ENCODE measurements at regions not wholly inside any gene's neighbourhood (a gene's known extent, or its start where the extent isn't known, plus 50 kb on each side); places are given as distances from the start of the nearest gene placed in this dataset.

DNA sequence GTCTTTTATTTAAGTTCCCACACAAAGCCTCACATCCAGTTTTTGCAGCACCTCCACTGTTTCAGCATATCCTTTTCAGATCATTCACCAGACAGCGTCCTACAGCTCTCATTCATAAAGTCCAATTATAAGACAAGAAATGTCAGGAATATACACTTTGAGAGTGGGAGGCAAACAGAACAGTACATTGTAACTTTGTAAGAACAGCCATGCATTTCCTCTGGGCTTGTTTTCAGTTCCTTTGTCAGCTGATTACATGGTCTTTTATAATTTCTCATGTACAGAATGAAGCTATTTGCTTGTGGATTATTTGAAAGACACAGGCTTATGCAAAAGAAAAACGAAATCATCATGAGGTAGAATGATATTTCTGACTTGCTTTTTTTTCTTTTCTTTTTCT is 85.7 kb downstream of the SOX2 start:
- TF ChIP-seq, protein P1, sequence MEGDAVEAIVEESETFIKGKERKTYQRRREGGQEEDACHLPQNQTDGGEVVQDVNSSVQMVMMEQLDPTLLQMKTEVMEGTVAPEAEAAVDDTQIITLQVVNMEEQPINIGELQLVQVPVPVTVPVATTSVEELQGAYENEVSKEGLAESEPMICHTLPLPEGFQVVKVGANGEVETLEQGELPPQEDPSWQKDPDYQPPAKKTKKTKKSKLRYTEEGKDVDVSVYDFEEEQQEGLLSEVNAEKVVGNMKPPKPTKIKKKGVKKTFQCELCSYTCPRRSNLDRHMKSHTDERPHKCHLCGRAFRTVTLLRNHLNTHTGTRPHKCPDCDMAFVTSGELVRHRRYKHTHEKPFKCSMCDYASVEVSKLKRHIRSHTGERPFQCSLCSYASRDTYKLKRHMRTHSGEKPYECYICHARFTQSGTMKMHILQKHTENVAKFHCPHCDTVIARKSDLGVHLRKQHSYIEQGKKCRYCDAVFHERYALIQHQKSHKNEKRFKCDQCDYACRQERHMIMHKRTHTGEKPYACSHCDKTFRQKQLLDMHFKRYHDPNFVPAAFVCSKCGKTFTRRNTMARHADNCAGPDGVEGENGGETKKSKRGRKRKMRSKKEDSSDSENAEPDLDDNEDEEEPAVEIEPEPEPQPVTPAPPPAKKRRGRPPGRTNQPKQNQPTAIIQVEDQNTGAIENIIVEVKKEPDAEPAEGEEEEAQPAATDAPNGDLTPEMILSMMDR (conservative IDR thresholded peaks at IDR 0.05; ENCODE audit: low read length), result no peak
- TF ChIP-seq EZH2phosphoT487 (IDR thresholded peaks at IDR 0.05; ENCODE audit: borderline replicate concordance, low read depth, low read length), result no peak
